Neural cell (in vitro differentiated cells): ENCODE measurements at regions not wholly inside any gene's neighbourhood (a gene's known extent, or its start where the extent isn't known, plus 50 kb on each side); places are given as distances from the start of the nearest gene placed in this dataset.

Experiments used
- H2AFZ ChIP-seq: fragments of 200-600, 300-800 bp; sonication (generic), shearing (Covaris generic); 2 replicates; pipeline ENCODE4 v1.6.0; 2014; ENCODE audit warnings: low read depth, mild to moderate bottlenecking, antibody characterized with exemption, low read length, moderate library complexity
- H3F3A ChIP-seq: fragments of 200-600 bp; shearing (Covaris generic); 2 replicates; pipeline ENCODE4 v1.6.1; 2016; ENCODE audit warnings: mild to moderate bottlenecking, moderate library complexity, mixed read lengths, antibody characterized with exemption, low read length; ENCODE audit not compliant: insufficient read depth, poor library complexity, severe bottlenecking
- H3K27ac ChIP-seq: fragments of 200-600, 300-800 bp; sonication (generic), shearing (Covaris generic); 2 replicates; pipeline ENCODE4 v1.5.1; 2014; ENCODE audit warnings: mild to moderate bottlenecking, low read length, moderate library complexity
- H3K27me3 ChIP-seq: fragments of 300-800, 200-600 bp; sonication (generic), shearing (Covaris generic); 2 replicates; pipeline ENCODE4 v1.6.0; 2014; ENCODE audit warnings: mild to moderate bottlenecking, low read depth, low read length, moderate library complexity; ENCODE audit not compliant: insufficient read depth
- H3K36me3 ChIP-seq: fragments of 300-800, 200-600 bp; sonication (generic), shearing (Covaris generic); 2 replicates; pipeline ENCODE4 v1.5.1; 2014; ENCODE audit warnings: mild to moderate bottlenecking, antibody characterized with exemption, low read length, moderate library complexity; ENCODE audit not compliant: insufficient read depth
- H3K4me2 ChIP-seq: fragments of 300-800, 200-600 bp; sonication (generic), shearing (Covaris generic); 2 replicates; pipeline ENCODE4 v1.6.0; 2014; ENCODE audit warnings: mild to moderate bottlenecking, low read length
- H3K4me3 ChIP-seq: fragments of 300-800, 200-600 bp; sonication (generic), shearing (Covaris generic); 2 replicates; pipeline ENCODE4 v1.5.1; 2014; ENCODE audit warnings: mild to moderate bottlenecking, low read length, moderate library complexity
- H3K79me2 ChIP-seq: fragments of 200-600 bp; shearing (Covaris generic); replicated peaks from 2 replicates; pipeline ENCODE4 v1.6.0; 2014; ENCODE audit warnings: mild to moderate bottlenecking, low read length, moderate library complexity; ENCODE audit not compliant: insufficient read depth
- H3K9ac ChIP-seq: fragments of 300-800, 200-600 bp; sonication (generic), shearing (Covaris generic); 2 replicates; pipeline ENCODE4 v1.6.1; 2016; ENCODE audit warnings: mild to moderate bottlenecking, low read length, mixed read lengths
- H3K9me2 ChIP-seq: fragments of 200-600 bp; shearing (Covaris generic); 2 replicates; pipeline ENCODE4 v1.6.1; 2016; ENCODE audit warnings: mild to moderate bottlenecking, low read length, mixed read lengths; ENCODE audit not compliant: insufficient read depth
- H3K9me3 ChIP-seq: fragments of 200-600, 300-800 bp; sonication (generic), shearing (Covaris generic); 2 replicates; pipeline ENCODE4 v1.6.1; 2016; ENCODE audit warnings: mild to moderate bottlenecking, mixed run types, low read length, moderate library complexity, mixed read lengths
- H4K20me1 ChIP-seq: fragments of 200-600 bp; shearing (Covaris generic); 2 replicates; pipeline ENCODE4 v1.6.1; 2016; ENCODE audit warnings: mild to moderate bottlenecking, mixed run types; ENCODE audit not compliant: insufficient read depth
- EP300 ChIP-seq: fragments of 450-650 bp; conservative IDR thresholded peaks from 2 replicates; pipeline ENCODE4 v1.6.1; 2014; ENCODE audit warnings: antibody characterized with exemption, mild to moderate bottlenecking, moderate library complexity; ENCODE audit not compliant: poor library complexity, severe bottlenecking
- EZH2 ChIP-seq: fragments of 200-600, 300-800 bp; shearing (Covaris generic), sonication (generic); IDR thresholded peaks from 2 replicates; pipeline ENCODE4 v1.6.1; 2014; ENCODE audit warnings: antibody characterized with exemption, low read length, borderline replicate concordance, mild to moderate bottlenecking; ENCODE audit not compliant: insufficient read depth, poor library complexity, severe bottlenecking
- MXI1 ChIP-seq: fragments of 450-650 bp; conservative IDR thresholded peaks from 2 replicates; pipeline ENCODE4 v1.6.1; 2014; ENCODE audit warnings: antibody characterized with exemption, mild to moderate bottlenecking; ENCODE audit not compliant: poor library complexity, severe bottlenecking
- POLR2AphosphoS5 ChIP-seq: IDR thresholded peaks from 2 replicates; pipeline ENCODE4 v1.6.1; 2012
- RAD21 ChIP-seq: fragments of 450-650 bp; conservative IDR thresholded peaks from 2 replicates; pipeline ENCODE4 v1.6.1; 2014; ENCODE audit warnings: antibody characterized with exemption, mild to moderate bottlenecking, moderate library complexity
- SMC3 ChIP-seq: fragments of 450-650 bp; conservative IDR thresholded peaks from 2 replicates; pipeline ENCODE4 v1.6.1; 2014; ENCODE audit warnings: antibody characterized with exemption, mild to moderate bottlenecking, moderate library complexity; ENCODE audit not compliant: poor library complexity
- TAF1 ChIP-seq: IDR thresholded peaks from 2 replicates; pipeline ENCODE4 v1.6.1; 2012; ENCODE audit warnings: low read depth
- TF ChIP-seq, protein P1 (sequence below): fragments of 450-650 bp; IDR thresholded peaks from 2 replicates; pipeline ENCODE4 v1.5.1; 2014; ENCODE audit warnings: antibody characterized with exemption, mild to moderate bottlenecking, moderate library complexity; ENCODE audit not compliant: poor library complexity, severe bottlenecking
- TF ChIP-seq, protein P2 (sequence below): IDR thresholded peaks from 2 replicates; pipeline ENCODE4 v1.6.1; 2012; ENCODE audit warnings: borderline replicate concordance

DNA sequence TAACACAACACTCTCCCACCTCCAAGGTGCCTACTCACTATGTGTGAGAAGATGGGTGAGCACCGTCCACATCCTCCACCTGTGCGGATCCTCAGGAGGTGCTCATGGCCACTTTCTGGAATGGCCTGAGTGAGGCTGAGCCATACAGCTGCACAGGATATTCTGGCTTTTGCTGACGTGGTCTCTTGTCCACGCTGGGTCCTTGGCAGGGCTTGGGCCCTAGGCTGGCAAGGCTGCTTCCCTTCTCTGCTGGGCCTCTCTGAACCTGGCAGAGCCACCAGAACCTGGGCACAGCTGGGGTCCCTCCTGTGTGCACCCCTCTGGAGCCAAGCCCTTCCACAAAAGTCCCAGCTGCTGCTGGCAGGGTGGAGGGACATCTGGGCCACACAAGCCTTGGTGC lies 56.4 kb upstream of the IER5L start:
- Histone ChIP-seq H3K27me3 (no peaks in the 10 kb centered on the region), H3K9me3 (no peaks in the 10 kb centered on the region)

DNA sequence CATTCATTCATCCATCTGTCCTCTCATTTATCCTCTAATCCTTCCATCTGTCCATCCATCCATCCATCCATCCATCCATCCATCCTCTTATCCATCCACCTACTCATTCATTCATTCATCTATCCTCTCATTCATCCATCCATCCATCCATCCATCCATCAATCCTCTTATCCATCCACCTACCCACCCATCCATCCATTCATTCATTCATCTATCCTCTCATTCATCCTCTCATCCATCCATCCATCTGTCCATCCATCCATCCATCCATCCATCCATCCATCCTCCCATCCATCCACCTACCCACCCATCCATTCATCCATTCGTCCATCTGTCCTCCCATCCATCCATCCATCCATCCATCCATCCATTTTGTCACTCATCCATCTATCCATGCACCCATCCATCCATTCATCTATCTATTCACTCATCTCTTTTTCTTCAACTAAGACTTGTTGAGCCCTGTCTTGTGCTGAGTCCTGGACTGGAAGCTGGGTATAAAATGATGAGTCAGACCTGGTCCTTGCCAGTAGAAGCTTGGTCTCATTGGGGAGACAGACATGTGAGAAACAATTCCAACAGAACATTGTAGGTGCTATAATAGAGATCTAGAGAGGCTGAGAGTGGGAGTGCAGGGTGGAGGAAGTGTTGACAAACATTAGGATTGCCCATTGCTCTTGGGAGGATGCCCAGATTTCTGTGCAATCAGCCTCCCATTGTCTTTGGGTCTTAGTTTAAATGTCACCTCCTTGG lies 55.0 kb upstream of the IER5L start:
- Histone ChIP-seq H3K27ac (no peak overlapping the region), H3K4me3 (no peak overlapping the region), H3K36me3 (no peaks in the 10 kb centered on the region), H3K9me2 (no peaks in the 10 kb centered on the region), H3K9ac (no peak overlapping the region), H3K9me3 (no peaks in the 10 kb centered on the region), H3F3A (no peaks in the 10 kb centered on the region), H3K27me3 (no peaks in the 10 kb centered on the region), H2AFZ (no peak overlapping the region), H3K79me2 (no peaks in the 10 kb centered on the region), H4K20me1 (no peaks in the 10 kb centered on the region), H3K4me2 (no peak overlapping the region)
- TF ChIP-seq MXI1, result no peak
- TF ChIP-seq, protein P1, sequence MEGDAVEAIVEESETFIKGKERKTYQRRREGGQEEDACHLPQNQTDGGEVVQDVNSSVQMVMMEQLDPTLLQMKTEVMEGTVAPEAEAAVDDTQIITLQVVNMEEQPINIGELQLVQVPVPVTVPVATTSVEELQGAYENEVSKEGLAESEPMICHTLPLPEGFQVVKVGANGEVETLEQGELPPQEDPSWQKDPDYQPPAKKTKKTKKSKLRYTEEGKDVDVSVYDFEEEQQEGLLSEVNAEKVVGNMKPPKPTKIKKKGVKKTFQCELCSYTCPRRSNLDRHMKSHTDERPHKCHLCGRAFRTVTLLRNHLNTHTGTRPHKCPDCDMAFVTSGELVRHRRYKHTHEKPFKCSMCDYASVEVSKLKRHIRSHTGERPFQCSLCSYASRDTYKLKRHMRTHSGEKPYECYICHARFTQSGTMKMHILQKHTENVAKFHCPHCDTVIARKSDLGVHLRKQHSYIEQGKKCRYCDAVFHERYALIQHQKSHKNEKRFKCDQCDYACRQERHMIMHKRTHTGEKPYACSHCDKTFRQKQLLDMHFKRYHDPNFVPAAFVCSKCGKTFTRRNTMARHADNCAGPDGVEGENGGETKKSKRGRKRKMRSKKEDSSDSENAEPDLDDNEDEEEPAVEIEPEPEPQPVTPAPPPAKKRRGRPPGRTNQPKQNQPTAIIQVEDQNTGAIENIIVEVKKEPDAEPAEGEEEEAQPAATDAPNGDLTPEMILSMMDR, result no peak
- no peak for TF ChIP-seq EZH2
- no peak for TF ChIP-seq SMC3
- TF ChIP-seq, protein P2, sequence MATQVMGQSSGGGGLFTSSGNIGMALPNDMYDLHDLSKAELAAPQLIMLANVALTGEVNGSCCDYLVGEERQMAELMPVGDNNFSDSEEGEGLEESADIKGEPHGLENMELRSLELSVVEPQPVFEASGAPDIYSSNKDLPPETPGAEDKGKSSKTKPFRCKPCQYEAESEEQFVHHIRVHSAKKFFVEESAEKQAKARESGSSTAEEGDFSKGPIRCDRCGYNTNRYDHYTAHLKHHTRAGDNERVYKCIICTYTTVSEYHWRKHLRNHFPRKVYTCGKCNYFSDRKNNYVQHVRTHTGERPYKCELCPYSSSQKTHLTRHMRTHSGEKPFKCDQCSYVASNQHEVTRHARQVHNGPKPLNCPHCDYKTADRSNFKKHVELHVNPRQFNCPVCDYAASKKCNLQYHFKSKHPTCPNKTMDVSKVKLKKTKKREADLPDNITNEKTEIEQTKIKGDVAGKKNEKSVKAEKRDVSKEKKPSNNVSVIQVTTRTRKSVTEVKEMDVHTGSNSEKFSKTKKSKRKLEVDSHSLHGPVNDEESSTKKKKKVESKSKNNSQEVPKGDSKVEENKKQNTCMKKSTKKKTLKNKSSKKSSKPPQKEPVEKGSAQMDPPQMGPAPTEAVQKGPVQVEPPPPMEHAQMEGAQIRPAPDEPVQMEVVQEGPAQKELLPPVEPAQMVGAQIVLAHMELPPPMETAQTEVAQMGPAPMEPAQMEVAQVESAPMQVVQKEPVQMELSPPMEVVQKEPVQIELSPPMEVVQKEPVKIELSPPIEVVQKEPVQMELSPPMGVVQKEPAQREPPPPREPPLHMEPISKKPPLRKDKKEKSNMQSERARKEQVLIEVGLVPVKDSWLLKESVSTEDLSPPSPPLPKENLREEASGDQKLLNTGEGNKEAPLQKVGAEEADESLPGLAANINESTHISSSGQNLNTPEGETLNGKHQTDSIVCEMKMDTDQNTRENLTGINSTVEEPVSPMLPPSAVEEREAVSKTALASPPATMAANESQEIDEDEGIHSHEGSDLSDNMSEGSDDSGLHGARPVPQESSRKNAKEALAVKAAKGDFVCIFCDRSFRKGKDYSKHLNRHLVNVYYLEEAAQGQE, result no peak
- no peak for TF ChIP-seq RAD21
- no peak for TF ChIP-seq EP300
- TF ChIP-seq TAF1, result no peak
- TF ChIP-seq POLR2AphosphoS5, result no peak

More for the DNA sequence above, 56.4 kb upstream of the IER5L start:
- TF ChIP-seq MXI1 (no peak), POLR2AphosphoS5 (no peak), SMC3 (no peak), RAD21 (no peak), EP300 (no peak), EZH2 (no peak), TAF1 (no peak)
- TF ChIP-seq, protein P2, result no peak
- TF ChIP-seq, protein P1, result no peak
- Histone ChIP-seq H3K27ac (no peak overlapping the region), H2AFZ (no peak overlapping the region), H3K4me2 (no peak overlapping the region), H3K79me2 (no peaks in the 10 kb centered on the region), H3K36me3 (no peaks in the 10 kb centered on the region), H3F3A (no peaks in the 10 kb centered on the region), H3K9ac (no peak overlapping the region), H3K4me3 (no peak overlapping the region), H4K20me1 (no peaks in the 10 kb centered on the region), H3K9me2 (no peaks in the 10 kb centered on the region)
